Neural crest cell (in vitro differentiated cells): ENCODE measurements at regions not wholly inside any gene's neighbourhood (a gene's known extent, or its start where the extent isn't known, plus 50 kb on each side); places are given as distances from the start of the nearest gene placed in this dataset.

Experiments
- DNase-seq: peaks from one replicate; pipeline ENCODE4 v3.0.0; 2021; ENCODE audit warnings: low read depth, mixed read lengths, low spot score
- H3K27ac Mint-ChIP-seq: one replicate; pipeline ENCODE4 v1.8.0; 2021; ENCODE audit warnings: mild to moderate bottlenecking, mixed read lengths; ENCODE audit not compliant: unreplicated experiment
- H3K27me3 Mint-ChIP-seq: 2 replicates; pipeline ENCODE4 v1.8.0; 2021; ENCODE audit warnings: low read depth, mild to moderate bottlenecking, mixed read lengths
- H3K36me3 Mint-ChIP-seq: 2 replicates; pipeline ENCODE4 v1.8.0; 2021; ENCODE audit warnings: low read depth, mild to moderate bottlenecking, mixed read lengths
- H3K4me1 Mint-ChIP-seq: 2 replicates; pipeline ENCODE4 v1.8.0; 2021; ENCODE audit warnings: mixed read lengths
- H3K4me3 Mint-ChIP-seq: one replicate; pipeline ENCODE4 v1.8.0; 2021; ENCODE audit warnings: mild to moderate bottlenecking, mixed read lengths
- H3K9me3 Mint-ChIP-seq: 2 replicates; pipeline ENCODE4 v1.8.0; 2021; ENCODE audit warnings: mixed read lengths
- TF ChIP-seq, protein P1 (sequence below): fragments of 200-600 bp; sonication (generic); conservative IDR thresholded peaks from 2 replicates; pipeline ENCODE4 v1.5.0; 2021; ENCODE audit warnings: antibody characterized with exemption, mild to moderate bottlenecking

DNA sequence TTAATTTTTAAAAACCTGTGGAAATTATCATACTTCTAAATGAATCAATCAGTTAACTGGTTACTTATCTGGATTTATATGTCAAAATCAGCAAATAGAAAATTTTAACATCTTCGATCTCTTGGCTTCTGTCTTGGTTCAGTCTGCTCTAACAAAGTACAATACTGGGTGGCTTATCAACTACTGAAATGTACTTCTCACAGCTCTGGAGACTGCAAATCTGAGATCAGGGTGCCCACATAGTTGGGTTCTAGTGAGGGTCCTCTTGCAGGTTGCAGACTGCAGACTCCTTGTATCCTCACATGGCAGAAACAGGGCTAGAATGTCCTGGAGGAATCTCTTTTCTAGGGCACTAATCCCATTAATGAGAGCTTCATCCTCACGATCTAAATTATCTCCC lies 1851.6 kb upstream of the TENM3 start:
- TF ChIP-seq, protein P1, sequence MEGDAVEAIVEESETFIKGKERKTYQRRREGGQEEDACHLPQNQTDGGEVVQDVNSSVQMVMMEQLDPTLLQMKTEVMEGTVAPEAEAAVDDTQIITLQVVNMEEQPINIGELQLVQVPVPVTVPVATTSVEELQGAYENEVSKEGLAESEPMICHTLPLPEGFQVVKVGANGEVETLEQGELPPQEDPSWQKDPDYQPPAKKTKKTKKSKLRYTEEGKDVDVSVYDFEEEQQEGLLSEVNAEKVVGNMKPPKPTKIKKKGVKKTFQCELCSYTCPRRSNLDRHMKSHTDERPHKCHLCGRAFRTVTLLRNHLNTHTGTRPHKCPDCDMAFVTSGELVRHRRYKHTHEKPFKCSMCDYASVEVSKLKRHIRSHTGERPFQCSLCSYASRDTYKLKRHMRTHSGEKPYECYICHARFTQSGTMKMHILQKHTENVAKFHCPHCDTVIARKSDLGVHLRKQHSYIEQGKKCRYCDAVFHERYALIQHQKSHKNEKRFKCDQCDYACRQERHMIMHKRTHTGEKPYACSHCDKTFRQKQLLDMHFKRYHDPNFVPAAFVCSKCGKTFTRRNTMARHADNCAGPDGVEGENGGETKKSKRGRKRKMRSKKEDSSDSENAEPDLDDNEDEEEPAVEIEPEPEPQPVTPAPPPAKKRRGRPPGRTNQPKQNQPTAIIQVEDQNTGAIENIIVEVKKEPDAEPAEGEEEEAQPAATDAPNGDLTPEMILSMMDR: no peak
- H3K27ac Mint-ChIP-seq: no peak overlapping the region

DNA sequence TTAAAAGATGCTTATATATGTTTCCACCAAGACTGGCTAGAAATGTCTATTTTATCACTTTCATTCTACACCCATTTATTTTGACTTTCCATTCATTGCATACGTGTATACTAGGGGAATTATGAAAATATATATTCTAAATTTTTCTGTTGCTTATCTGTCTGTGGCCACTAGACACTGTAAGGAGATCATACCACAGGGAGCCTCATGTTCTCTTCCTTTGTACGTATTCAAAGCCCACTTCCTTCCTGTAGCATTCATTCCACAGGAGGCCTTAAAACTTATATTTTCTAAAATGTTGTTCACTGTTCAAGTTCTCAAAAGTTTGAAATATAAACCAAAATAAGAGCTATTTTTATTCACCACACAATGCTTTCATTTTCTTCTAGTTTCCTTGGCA lies 1848.9 kb upstream of the TENM3 start:
- Mint-ChIP-seq H3K27ac (no peak overlapping the region), H3K4me1 (no peaks in the 10 kb centered on the region), H3K4me3 (no peak overlapping the region), H3K27me3 (no peaks in the 10 kb centered on the region), H3K36me3 (no peaks in the 10 kb centered on the region), H3K9me3 (peaks cover 5% of the 10 kb centered on the region)
- no peak for DNase-seq
- TF ChIP-seq, protein P1: no peak

More for the DNA sequence above, 1851.6 kb upstream of the TENM3 start:
- Mint-ChIP-seq H3K9me3 (peaks cover 5% of the 10 kb centered on the region), H3K27me3 (no peaks in the 10 kb centered on the region), H3K4me1 (no peaks in the 10 kb centered on the region), H3K4me3 (no peak overlapping the region), H3K36me3 (no peaks in the 10 kb centered on the region)
- DNase-seq: no peak

DNA sequence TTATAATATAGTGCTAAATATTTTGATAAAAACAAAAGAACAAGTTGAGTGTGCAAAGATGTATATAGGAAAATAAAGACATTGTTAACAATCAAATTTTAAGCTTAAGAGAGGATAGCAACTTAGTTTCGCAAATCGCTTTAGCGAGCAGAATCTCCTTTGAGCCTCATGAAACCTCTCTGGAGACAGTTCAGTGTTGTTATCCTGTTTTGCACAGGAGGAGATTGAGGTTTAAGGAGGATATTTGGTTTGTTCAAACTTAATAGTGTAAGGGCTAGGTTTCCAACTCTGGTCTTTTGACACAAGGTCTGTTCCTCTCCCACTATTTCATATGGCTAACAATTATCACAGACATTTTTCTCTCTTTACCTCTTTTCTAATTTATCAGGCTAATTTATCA lies 1848.5 kb upstream of the TENM3 start:
- Mint-ChIP-seq H3K36me3 (no peaks in the 10 kb centered on the region), H3K4me3 (no peak overlapping the region)

DNA sequence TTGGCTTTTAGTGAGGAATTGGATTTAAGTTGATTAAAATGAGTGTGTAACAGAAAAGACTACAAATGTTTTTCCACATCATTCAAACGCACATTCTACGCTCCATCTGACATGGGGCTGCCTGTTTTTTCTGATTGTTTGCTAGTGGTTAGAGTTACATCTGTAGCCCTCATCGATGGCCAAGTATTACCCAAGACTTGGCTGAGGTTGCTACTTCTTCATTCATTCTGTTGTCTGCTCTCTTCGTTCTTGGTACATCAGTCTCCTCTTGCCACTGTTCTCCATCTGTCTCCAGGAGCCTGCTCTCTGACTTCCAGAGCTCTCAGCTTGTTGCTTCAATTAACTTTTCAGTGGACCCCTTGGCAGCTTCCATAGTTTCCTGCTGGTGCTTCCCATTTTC lies 1844.6 kb upstream of the TENM3 start:
- H3K27ac Mint-ChIP-seq: no peak overlapping the region
- no peak overlapping the region for H3K4me3 Mint-ChIP-seq
- H3K4me1 Mint-ChIP-seq: no peaks in the 10 kb centered on the region
- TF ChIP-seq, protein P1: no peak
- peaks cover 10% of the 10 kb centered on the region for H3K9me3 Mint-ChIP-seq
- H3K27me3 Mint-ChIP-seq: no peaks in the 10 kb centered on the region
- H3K36me3 Mint-ChIP-seq: no peaks in the 10 kb centered on the region
- DNase-seq: no peak

More for the DNA sequence above, 1848.5 kb upstream of the TENM3 start:
- Mint-ChIP-seq H3K27ac (no peak overlapping the region), H3K4me1 (no peaks in the 10 kb centered on the region), H3K27me3 (no peaks in the 10 kb centered on the region), H3K9me3 (peaks cover 5% of the 10 kb centered on the region)
- TF ChIP-seq, protein P1: no peak
- DNase-seq: no peak

DNA sequence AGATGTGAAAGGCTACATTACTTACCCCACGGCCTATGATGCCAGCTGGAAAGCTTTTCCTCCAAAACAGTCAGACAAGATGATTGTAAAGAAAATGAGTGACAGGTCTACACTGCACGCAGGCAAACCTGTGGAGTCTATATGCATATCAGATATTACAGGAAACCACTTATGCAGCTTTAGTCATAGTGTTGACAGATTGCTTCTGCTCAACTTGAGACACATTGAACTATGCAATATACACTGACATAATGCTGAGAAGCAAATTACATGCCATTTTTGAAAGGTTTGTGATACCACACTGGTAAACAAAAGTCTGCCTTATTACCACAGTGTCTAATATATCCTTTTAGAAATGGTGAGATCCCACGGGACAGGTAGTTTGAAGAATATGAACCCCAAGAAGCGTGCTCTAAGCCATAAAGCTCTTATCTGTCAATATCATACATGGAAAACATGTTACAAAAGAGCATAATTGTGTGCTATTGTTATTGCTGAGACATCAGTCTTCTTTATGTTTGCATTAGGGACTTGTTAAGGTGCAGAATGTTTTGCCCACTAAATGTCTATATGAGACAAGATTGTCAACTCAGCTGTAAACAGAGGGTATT lies 1835.8 kb upstream of the TENM3 start:
- Mint-ChIP-seq H3K4me1 (no peaks in the 10 kb centered on the region), H3K36me3 (no peaks in the 10 kb centered on the region), H3K27me3 (no peaks in the 10 kb centered on the region), H3K27ac (no peak overlapping the region), H3K4me3 (no peak overlapping the region), H3K9me3 (peaks cover 3% of the 10 kb centered on the region)
- TF ChIP-seq, protein P1: no peak
- no peak for DNase-seq
